ENCODE measurements at regions not wholly inside any gene's neighbourhood (a gene's known extent, or its start where the extent isn't known, plus 50 kb on each side); places are given as distances from the start of the nearest gene placed in this dataset.

GRCh38 chr17:79159926-79160325 is 85.3 kb downstream of the ENGASE start:
- H3K4me3 ChIP-seq: no peak overlapping the region
- H3K36me3 ChIP-seq: no peaks in the 10 kb centered on the region
- TF ChIP-seq CTCF (IDR thresholded peaks at IDR 0.05): no peak
- H3K27ac ChIP-seq: no peak overlapping the region
- H3K27me3 ChIP-seq: no peaks in the 10 kb centered on the region
- DNase-seq (ENCODE audit: low spot score): no peak
- H3K9me3 ChIP-seq: no peaks in the 10 kb centered on the region
- no peaks in the 10 kb centered on the region for H3K4me1 ChIP-seq

GRCh38 chr17:79159471-79159870 is 84.8 kb downstream of the ENGASE start:
- no peak overlapping the region for H3K4me3 ChIP-seq
- no peak overlapping the region for H3K27ac ChIP-seq
- no peak for DNase-seq (ENCODE audit: low spot score)
- no peaks in the 10 kb centered on the region for H3K27me3 ChIP-seq
- TF ChIP-seq CTCF (IDR thresholded peaks at IDR 0.05): no peak
- H3K9me3 ChIP-seq: no peaks in the 10 kb centered on the region
- H3K4me1 ChIP-seq: no peaks in the 10 kb centered on the region
- no peaks in the 10 kb centered on the region for H3K36me3 ChIP-seq

- Histone ChIP-seq H3K27ac (no peak overlapping the region), H3K4me1 (no peaks in the 10 kb centered on the region), H3K4me3 (no peak overlapping the region), H3K36me3 (no peaks in the 10 kb centered on the region), H3K9me3 (no peaks in the 10 kb centered on the region), H3K27me3 (no peaks in the 10 kb centered on the region)
- no peak for TF ChIP-seq CTCF (IDR thresholded peaks at IDR 0.05)
- DNase-seq (ENCODE audit: low spot score): no peak
These were observed 82.0 kb downstream of the ENGASE start for GRCh38 chr17:79156463-79157095.

- H3K9me3 ChIP-seq: no peaks in the 10 kb centered on the region
- H3K4me3 ChIP-seq: no peak overlapping the region
- no peak for TF ChIP-seq CTCF (IDR thresholded peaks at IDR 0.05)
- no peak overlapping the region for H3K27ac ChIP-seq
- no peaks in the 10 kb centered on the region for H3K36me3 ChIP-seq
- DNase-seq (ENCODE audit: low spot score): no peak
- no peaks in the 10 kb centered on the region for H3K4me1 ChIP-seq
- H3K27me3 ChIP-seq: peaks cover 0 to 3% of the 10 kb centered on the region in 2 donors
These were observed 81.1 kb downstream of the ENGASE start for GRCh38 chr17:79155701-79156100.

GRCh38 chr17:79154951-79155585 is 80.4 kb downstream of the ENGASE start:
- Histone ChIP-seq H3K27ac (no peak overlapping the region), H3K4me1 (no peaks in the 10 kb centered on the region), H3K36me3 (no peaks in the 10 kb centered on the region), H3K27me3 (peaks cover 0 to 4% of the 10 kb centered on the region in 2 donors), H3K4me3 (no peak overlapping the region), H3K9me3 (no peaks in the 10 kb centered on the region)
- no peak for DNase-seq (ENCODE audit: low spot score)
- TF ChIP-seq CTCF (IDR thresholded peaks at IDR 0.05): no peak

GRCh38 chr17:79154446-79154845 is 79.8 kb downstream of the ENGASE start:
- no peak for DNase-seq (ENCODE audit: low spot score)
- Histone ChIP-seq H3K27ac (no peak overlapping the region), H3K4me1 (no peaks in the 10 kb centered on the region), H3K4me3 (no peak overlapping the region), H3K9me3 (no peaks in the 10 kb centered on the region), H3K36me3 (no peaks in the 10 kb centered on the region), H3K27me3 (peaks cover 0 to 4% of the 10 kb centered on the region in 2 donors)
- TF ChIP-seq CTCF (IDR thresholded peaks at IDR 0.05): no peak
